ENCODE measurements at regions not wholly inside any gene's neighbourhood (a gene's known extent, or its start where the extent isn't known, plus 50 kb on each side); places are given as distances from the start of the nearest gene placed in this dataset.

DNA sequence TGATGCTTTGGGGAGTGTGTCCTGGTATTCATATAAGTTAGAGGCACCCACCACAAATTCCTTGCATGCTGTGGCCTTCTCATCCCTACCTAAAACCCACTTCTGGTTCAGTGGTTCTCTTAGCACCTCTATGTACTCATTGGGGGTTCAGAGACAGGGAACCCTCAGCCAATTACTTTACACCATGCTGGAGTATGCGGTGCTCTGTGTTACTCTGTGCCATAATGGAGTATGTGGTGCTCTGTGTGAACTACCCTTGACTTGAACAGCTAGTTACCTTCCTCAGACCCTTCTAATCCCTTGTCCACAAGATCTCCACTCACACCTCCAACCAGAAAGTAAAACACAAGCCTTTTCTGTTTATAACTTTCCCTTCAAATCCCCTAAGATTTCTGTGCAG, 172.5 kb upstream of the E2F7 start:
- TF ChIP-seq, protein P1, sequence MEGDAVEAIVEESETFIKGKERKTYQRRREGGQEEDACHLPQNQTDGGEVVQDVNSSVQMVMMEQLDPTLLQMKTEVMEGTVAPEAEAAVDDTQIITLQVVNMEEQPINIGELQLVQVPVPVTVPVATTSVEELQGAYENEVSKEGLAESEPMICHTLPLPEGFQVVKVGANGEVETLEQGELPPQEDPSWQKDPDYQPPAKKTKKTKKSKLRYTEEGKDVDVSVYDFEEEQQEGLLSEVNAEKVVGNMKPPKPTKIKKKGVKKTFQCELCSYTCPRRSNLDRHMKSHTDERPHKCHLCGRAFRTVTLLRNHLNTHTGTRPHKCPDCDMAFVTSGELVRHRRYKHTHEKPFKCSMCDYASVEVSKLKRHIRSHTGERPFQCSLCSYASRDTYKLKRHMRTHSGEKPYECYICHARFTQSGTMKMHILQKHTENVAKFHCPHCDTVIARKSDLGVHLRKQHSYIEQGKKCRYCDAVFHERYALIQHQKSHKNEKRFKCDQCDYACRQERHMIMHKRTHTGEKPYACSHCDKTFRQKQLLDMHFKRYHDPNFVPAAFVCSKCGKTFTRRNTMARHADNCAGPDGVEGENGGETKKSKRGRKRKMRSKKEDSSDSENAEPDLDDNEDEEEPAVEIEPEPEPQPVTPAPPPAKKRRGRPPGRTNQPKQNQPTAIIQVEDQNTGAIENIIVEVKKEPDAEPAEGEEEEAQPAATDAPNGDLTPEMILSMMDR (conservative IDR thresholded peaks at IDR 0.05; ENCODE audit: low read depth, low read length): no peak
- no peak for TF ChIP-seq POLR2A (IDR thresholded peaks at IDR 0.05; ENCODE audit: low read depth, low read length)
- no peak for TF ChIP-seq NFE2L2 (IDR thresholded peaks at IDR 0.05; ENCODE audit: low read depth, low read length)
- TF ChIP-seq MAFK (IDR thresholded peaks at IDR 0.05; ENCODE audit: low read depth, low read length): no peak
- TF ChIP-seq, protein P2, sequence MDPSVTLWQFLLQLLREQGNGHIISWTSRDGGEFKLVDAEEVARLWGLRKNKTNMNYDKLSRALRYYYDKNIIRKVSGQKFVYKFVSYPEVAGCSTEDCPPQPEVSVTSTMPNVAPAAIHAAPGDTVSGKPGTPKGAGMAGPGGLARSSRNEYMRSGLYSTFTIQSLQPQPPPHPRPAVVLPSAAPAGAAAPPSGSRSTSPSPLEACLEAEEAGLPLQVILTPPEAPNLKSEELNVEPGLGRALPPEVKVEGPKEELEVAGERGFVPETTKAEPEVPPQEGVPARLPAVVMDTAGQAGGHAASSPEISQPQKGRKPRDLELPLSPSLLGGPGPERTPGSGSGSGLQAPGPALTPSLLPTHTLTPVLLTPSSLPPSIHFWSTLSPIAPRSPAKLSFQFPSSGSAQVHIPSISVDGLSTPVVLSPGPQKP (IDR thresholded peaks at IDR 0.05; ENCODE audit: borderline replicate concordance, low read depth, low read length): no peak
- no peak for TF ChIP-seq SMC3 (IDR thresholded peaks at IDR 0.05; ENCODE audit: low read depth, low read length)
- no peak for TF ChIP-seq CHD1 (IDR thresholded peaks at IDR 0.05; ENCODE audit: low read depth, low read length)
- no peak for TF ChIP-seq MXI1 (IDR thresholded peaks at IDR 0.05; ENCODE audit: borderline replicate concordance, low read depth, low read length)
- TF ChIP-seq RAD21 (IDR thresholded peaks at IDR 0.05; ENCODE audit: low read length): no peak
- no peak for TF ChIP-seq MAZ (IDR thresholded peaks at IDR 0.05; ENCODE audit: borderline replicate concordance, low read depth, low read length)

All from IMR-90 (cell line).